ENCODE measurements at regions not wholly inside any gene's neighbourhood (a gene's known extent, or its start where the extent isn't known, plus 50 kb on each side); places are given as distances from the start of the nearest gene placed in this dataset.

DNA sequence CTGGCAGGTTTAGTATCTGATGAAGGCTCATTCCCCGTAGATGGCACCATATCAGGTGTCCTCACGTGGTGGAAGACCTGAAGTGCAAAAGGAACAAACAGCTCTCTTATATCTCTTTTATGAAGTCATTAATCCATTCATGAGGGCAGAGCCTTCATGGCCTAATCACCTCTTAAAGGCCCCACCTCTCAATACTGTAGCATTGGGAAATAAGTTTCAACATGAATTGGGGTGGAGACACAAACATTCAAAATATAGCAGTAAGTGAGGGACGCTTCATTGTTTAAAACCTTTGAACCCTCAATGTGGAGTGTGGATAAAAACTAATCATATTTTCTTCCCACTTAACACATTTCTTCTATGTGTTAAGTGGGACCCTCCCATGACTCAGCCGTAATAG lies 489.4 kb upstream of the WWC1 start:
- Mint-ChIP-seq H3K4me3 (no peak overlapping the region), H3K27ac (no peak overlapping the region), H3K27me3 (no peaks in the 10 kb centered on the region), H3K36me3 (no peaks in the 10 kb centered on the region), H3K9me3 (peaks cover 0 to 4% (median 0%) of the 10 kb centered on the region in 7 donors), H3K4me1 (no peaks in the 10 kb centered on the region)
- H3K27me3 ChIP-seq (ENCODE audit: control insufficient read depth, insufficient read depth, low read length) = no peaks in the 10 kb centered on the region
- no peaks in the 10 kb centered on the region for H3K9me3 ChIP-seq (ENCODE audit: control insufficient read depth in 2 of 2, low read length in 2 of 2)
- H3K36me3 ChIP-seq (ENCODE audit: control insufficient read depth, insufficient read depth, low read length) = no peaks in the 10 kb centered on the region
- H3K27ac ChIP-seq (ENCODE audit: insufficient read depth, low read length, poor library complexity, severe bottlenecking) = no peak overlapping the region
- ATAC-seq (ENCODE audit: low read depth in 2 of 2) = no peak
- H3K4me1 ChIP-seq (ENCODE audit: control insufficient read depth, insufficient read depth, low read length, poor library complexity, severe bottlenecking) = no peaks in the 10 kb centered on the region
- H3K4me3 ChIP-seq (ENCODE audit: low read depth, low read length) = no peak overlapping the region
- DNase-seq = no peak

GRCh38 chr5:167802755-167803431 lies 488.6 kb upstream of the WWC1 start:
- ATAC-seq (ENCODE audit: low read depth in 2 of 2) = no peak
- no peaks in the 10 kb centered on the region for H3K4me1 ChIP-seq (ENCODE audit: control insufficient read depth, insufficient read depth, low read length, poor library complexity, severe bottlenecking)
- no peak for DNase-seq
- Mint-ChIP-seq H3K9me3 (peaks cover 0 to 4% (median 0%) of the 10 kb centered on the region in 7 donors), H3K36me3 (no peaks in the 10 kb centered on the region), H3K27me3 (no peaks in the 10 kb centered on the region), H3K4me3 (no peak overlapping the region), H3K4me1 (no peaks in the 10 kb centered on the region), H3K27ac (no peak overlapping the region)
- no peaks in the 10 kb centered on the region for H3K9me3 ChIP-seq (ENCODE audit: control insufficient read depth in 2 of 2, low read length in 2 of 2)
- H3K36me3 ChIP-seq (ENCODE audit: control insufficient read depth, insufficient read depth, low read length) = no peaks in the 10 kb centered on the region
- H3K4me3 ChIP-seq (ENCODE audit: low read depth, low read length) = no peak overlapping the region
- no peaks in the 10 kb centered on the region for H3K27me3 ChIP-seq (ENCODE audit: control insufficient read depth, insufficient read depth, low read length)
- no peak overlapping the region for H3K27ac ChIP-seq (ENCODE audit: insufficient read depth, low read length, poor library complexity, severe bottlenecking)

DNA sequence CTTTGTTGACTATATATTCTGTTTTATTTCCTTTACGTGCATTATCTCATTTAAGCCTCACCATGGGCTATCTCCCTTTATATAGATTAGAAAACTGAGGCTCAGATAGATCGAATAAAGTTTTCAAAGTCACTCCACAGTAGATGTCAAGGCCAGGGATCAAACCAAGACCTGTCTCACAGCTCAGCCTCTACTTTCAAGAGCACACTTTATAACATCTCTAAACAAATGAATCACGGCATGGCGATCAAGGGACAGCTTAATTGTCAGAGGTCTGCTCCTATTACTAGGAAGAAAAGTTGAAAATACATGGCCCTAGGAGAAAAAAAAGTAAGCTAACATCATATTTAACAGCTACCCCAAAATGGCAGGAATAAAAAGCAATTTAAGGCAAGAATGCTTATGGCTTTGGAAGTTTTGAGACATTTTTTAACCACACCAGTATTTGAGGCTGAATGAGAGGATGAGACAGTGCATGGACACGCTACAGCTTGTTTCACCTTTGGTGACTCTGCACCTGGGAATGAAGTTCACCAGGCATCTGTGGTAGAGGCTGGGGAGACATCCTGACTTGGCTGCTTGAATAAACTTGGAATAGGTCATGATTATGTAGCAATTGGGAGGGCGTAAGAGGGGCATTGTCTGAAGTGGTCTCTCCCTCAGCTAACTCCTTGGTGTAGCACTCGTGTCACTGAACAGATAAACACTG lies 486.8 kb upstream of the WWC1 start:
- H3K4me1 ChIP-seq (ENCODE audit: control insufficient read depth, insufficient read depth, low read length, poor library complexity, severe bottlenecking) = no peaks in the 10 kb centered on the region
- H3K27ac ChIP-seq (ENCODE audit: insufficient read depth, low read length, poor library complexity, severe bottlenecking) = no peak overlapping the region
- no peak overlapping the region for H3K4me3 ChIP-seq (ENCODE audit: low read depth, low read length)
- Mint-ChIP-seq H3K27me3 (no peaks in the 10 kb centered on the region), H3K27ac (no peak overlapping the region), H3K4me1 (no peaks in the 10 kb centered on the region), H3K9me3 (peaks cover 0 to 4% (median 0%) of the 10 kb centered on the region in 7 donors), H3K4me3 (no peak overlapping the region), H3K36me3 (no peaks in the 10 kb centered on the region)
- H3K27me3 ChIP-seq (ENCODE audit: control insufficient read depth, insufficient read depth, low read length) = no peaks in the 10 kb centered on the region
- H3K9me3 ChIP-seq (ENCODE audit: control insufficient read depth in 2 of 2, low read length in 2 of 2) = no peaks in the 10 kb centered on the region
- H3K36me3 ChIP-seq (ENCODE audit: control insufficient read depth, insufficient read depth, low read length) = no peaks in the 10 kb centered on the region
- ATAC-seq (ENCODE audit: low read depth in 2 of 2) (no peak), DNase-seq (no peak)

DNA sequence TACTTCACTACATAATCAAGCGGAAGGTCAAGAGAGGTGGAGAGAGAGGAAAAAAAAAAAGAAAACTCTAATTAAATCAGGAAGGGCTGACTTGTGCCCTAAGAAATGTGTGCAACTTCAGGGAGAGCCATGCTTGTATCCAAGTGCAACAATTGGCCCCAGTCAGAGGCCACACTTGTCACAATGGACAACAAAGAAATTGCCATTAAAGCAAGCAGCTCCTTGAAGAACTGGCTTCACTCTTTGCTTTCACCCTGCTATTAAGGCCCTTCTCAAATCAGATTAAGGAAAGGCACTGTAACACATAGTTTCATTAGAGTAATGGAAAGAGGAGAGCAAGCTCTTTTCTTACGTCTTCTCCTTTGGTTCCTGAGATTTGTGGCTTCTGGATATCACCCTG lies 480.9 kb upstream of the WWC1 start:
- Mint-ChIP-seq H3K27ac (no peak overlapping the region), H3K4me1 (no peaks in the 10 kb centered on the region), H3K27me3 (no peaks in the 10 kb centered on the region), H3K36me3 (no peaks in the 10 kb centered on the region), H3K9me3 (peaks cover 0 to 3% (median 2%) of the 10 kb centered on the region in 7 donors), H3K4me3 (no peak overlapping the region)
- H3K4me1 ChIP-seq (ENCODE audit: control insufficient read depth, insufficient read depth, low read length, poor library complexity, severe bottlenecking) = no peaks in the 10 kb centered on the region
- H3K4me3 ChIP-seq (ENCODE audit: low read depth, low read length) = no peak overlapping the region
- no peaks in the 10 kb centered on the region for H3K27me3 ChIP-seq (ENCODE audit: control insufficient read depth, insufficient read depth, low read length)
- no peaks in the 10 kb centered on the region for H3K9me3 ChIP-seq (ENCODE audit: control insufficient read depth in 2 of 2, low read length in 2 of 2)
- H3K27ac ChIP-seq (ENCODE audit: insufficient read depth, low read length, poor library complexity, severe bottlenecking) = no peak overlapping the region
- ATAC-seq (ENCODE audit: low read depth in 2 of 2) (no peak), DNase-seq (no peak)
- no peaks in the 10 kb centered on the region for H3K36me3 ChIP-seq (ENCODE audit: control insufficient read depth, insufficient read depth, low read length)

DNA sequence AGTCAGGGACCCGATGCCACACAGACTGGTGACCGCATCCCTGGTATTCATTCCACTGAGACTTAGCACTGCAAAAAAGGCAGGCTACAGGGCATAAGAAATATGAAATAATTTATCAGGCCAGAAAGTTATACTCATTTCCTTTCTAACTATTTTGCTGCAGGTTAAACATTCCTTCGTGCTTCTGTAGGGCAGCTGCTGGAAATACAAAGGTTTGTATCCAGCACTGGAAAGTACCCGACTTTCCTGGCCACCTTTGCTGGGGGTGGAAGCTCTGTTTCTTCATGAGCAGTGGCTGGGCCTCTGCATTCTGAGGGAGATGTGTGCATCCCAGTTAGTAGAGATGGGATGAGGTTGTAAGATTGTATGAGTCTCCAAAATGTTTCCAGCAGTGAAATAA lies 478.6 kb upstream of the WWC1 start:
- H3K27me3 ChIP-seq (ENCODE audit: control insufficient read depth, insufficient read depth, low read length) = no peaks in the 10 kb centered on the region
- H3K9me3 Mint-ChIP-seq = peaks cover 0 to 4% (median 2%) of the 10 kb centered on the region in 7 donors
- no peak overlapping the region for H3K4me3 ChIP-seq (ENCODE audit: low read depth, low read length)
- H3K36me3 ChIP-seq (ENCODE audit: control insufficient read depth, insufficient read depth, low read length) = no peaks in the 10 kb centered on the region
- H3K27ac ChIP-seq (ENCODE audit: insufficient read depth, low read length, poor library complexity, severe bottlenecking) = no peak overlapping the region
- H3K4me3 Mint-ChIP-seq = no peak overlapping the region
- no peaks in the 10 kb centered on the region for H3K36me3 Mint-ChIP-seq
- H3K27me3 Mint-ChIP-seq = no peaks in the 10 kb centered on the region
- no peaks in the 10 kb centered on the region for H3K4me1 Mint-ChIP-seq
- H3K4me1 ChIP-seq (ENCODE audit: control insufficient read depth, insufficient read depth, low read length, poor library complexity, severe bottlenecking) = no peaks in the 10 kb centered on the region
- no peak for ATAC-seq (ENCODE audit: low read depth in 2 of 2)
- H3K27ac Mint-ChIP-seq = no peak overlapping the region
- DNase-seq = no peak
- no peaks in the 10 kb centered on the region for H3K9me3 ChIP-seq (ENCODE audit: control insufficient read depth in 2 of 2, low read length in 2 of 2)

GRCh38 chr5:167813389-167813788 lies 478.1 kb upstream of the WWC1 start:
- Histone ChIP-seq H3K4me3 (ENCODE audit: low read depth, low read length) (no peak overlapping the region), H3K4me1 (ENCODE audit: control insufficient read depth, insufficient read depth, low read length, poor library complexity, severe bottlenecking) (no peaks in the 10 kb centered on the region), H3K36me3 (ENCODE audit: control insufficient read depth, insufficient read depth, low read length) (no peaks in the 10 kb centered on the region), H3K27me3 (ENCODE audit: control insufficient read depth, insufficient read depth, low read length) (no peaks in the 10 kb centered on the region), H3K27ac (ENCODE audit: insufficient read depth, low read length, poor library complexity, severe bottlenecking) (no peak overlapping the region), H3K9me3 (ENCODE audit: control insufficient read depth in 2 of 2, low read length in 2 of 2) (no peaks in the 10 kb centered on the region)
- ATAC-seq (ENCODE audit: low read depth in 2 of 2) = no peak
- H3K27me3 Mint-ChIP-seq = no peaks in the 10 kb centered on the region
- DNase-seq = no peak
- no peak overlapping the region for H3K4me3 Mint-ChIP-seq
- H3K9me3 Mint-ChIP-seq = peaks cover 0 to 5% (median 2%) of the 10 kb centered on the region in 7 donors
- no peak overlapping the region for H3K27ac Mint-ChIP-seq
- no peaks in the 10 kb centered on the region for H3K4me1 Mint-ChIP-seq
- no peaks in the 10 kb centered on the region for H3K36me3 Mint-ChIP-seq

GRCh38 chr5:167814040-167814439 lies 477.4 kb upstream of the WWC1 start:
- H3K9me3 Mint-ChIP-seq = peaks cover 0 to 5% (median 2%) of the 10 kb centered on the region in 7 donors
- H3K27me3 Mint-ChIP-seq = no peaks in the 10 kb centered on the region
- H3K4me1 Mint-ChIP-seq = no peaks in the 10 kb centered on the region
- no peak overlapping the region for H3K27ac ChIP-seq (ENCODE audit: insufficient read depth, low read length, poor library complexity, severe bottlenecking)
- H3K4me3 Mint-ChIP-seq = no peak overlapping the region
- H3K27me3 ChIP-seq (ENCODE audit: control insufficient read depth, insufficient read depth, low read length) = no peaks in the 10 kb centered on the region
- DNase-seq = no peak
- no peaks in the 10 kb centered on the region for H3K9me3 ChIP-seq (ENCODE audit: control insufficient read depth in 2 of 2, low read length in 2 of 2)
- ATAC-seq (ENCODE audit: low read depth in 2 of 2) = no peak
- no peak overlapping the region for H3K4me3 ChIP-seq (ENCODE audit: low read depth, low read length)
- no peaks in the 10 kb centered on the region for H3K36me3 ChIP-seq (ENCODE audit: control insufficient read depth, insufficient read depth, low read length)
- no peak overlapping the region for H3K27ac Mint-ChIP-seq
- H3K36me3 Mint-ChIP-seq = no peaks in the 10 kb centered on the region
- H3K4me1 ChIP-seq (ENCODE audit: control insufficient read depth, insufficient read depth, low read length, poor library complexity, severe bottlenecking) = no peaks in the 10 kb centered on the region

DNA sequence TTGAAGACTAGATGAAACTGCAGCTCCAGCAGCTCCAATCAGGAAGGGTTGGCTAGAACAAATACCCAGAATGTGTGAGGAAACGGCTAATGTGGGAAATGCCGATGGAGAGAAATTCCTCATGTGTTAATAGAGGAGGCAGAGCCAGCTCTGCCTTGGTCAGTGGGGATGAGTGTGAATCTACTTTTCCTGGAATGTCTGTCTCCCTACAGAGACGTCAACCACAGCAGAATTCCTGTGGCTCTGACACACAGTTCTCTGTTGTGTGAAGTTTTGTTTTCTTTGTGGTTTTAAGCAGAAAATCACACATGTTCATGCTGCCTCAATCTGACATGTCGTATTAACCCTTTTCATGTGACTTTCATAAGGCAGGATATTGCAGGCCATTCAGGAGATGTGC lies 476.6 kb upstream of the WWC1 start:
- no peaks in the 10 kb centered on the region for H3K27me3 Mint-ChIP-seq
- H3K9me3 ChIP-seq (ENCODE audit: control insufficient read depth in 2 of 2, low read length in 2 of 2) = no peaks in the 10 kb centered on the region
- ATAC-seq (ENCODE audit: low read depth in 2 of 2) (no peak), DNase-seq (no peak)
- no peak overlapping the region for H3K27ac Mint-ChIP-seq
- no peaks in the 10 kb centered on the region for H3K4me1 Mint-ChIP-seq
- H3K4me3 ChIP-seq (ENCODE audit: low read depth, low read length) = no peak overlapping the region
- no peaks in the 10 kb centered on the region for H3K27me3 ChIP-seq (ENCODE audit: control insufficient read depth, insufficient read depth, low read length)
- no peaks in the 10 kb centered on the region for H3K4me1 ChIP-seq (ENCODE audit: control insufficient read depth, insufficient read depth, low read length, poor library complexity, severe bottlenecking)
- H3K27ac ChIP-seq (ENCODE audit: insufficient read depth, low read length, poor library complexity, severe bottlenecking) = no peak overlapping the region
- H3K36me3 Mint-ChIP-seq = no peaks in the 10 kb centered on the region
- no peak overlapping the region for H3K4me3 Mint-ChIP-seq
- H3K36me3 ChIP-seq (ENCODE audit: control insufficient read depth, insufficient read depth, low read length) = no peaks in the 10 kb centered on the region
- peaks cover 0 to 5% (median 2%) of the 10 kb centered on the region in 7 donors for H3K9me3 Mint-ChIP-seq
